BLaER1 treated with 17β-estradiol and CSF1 and Interleukin-3, amounts not matched to agents 10 nM and 100 nM (cell line): ENCODE measurements at regions not wholly inside any gene's neighbourhood (a gene's known extent, or its start where the extent isn't known, plus 50 kb on each side); places are given as distances from the start of the nearest gene placed in this dataset.
"Not testable (repeated sequence)": the region's sequence is repeated elsewhere in the genome, so short reads cannot be mapped to it uniquely, and the experiment has no call there.

ENCODE experiments used
- H3K27ac ChIP-seq, 11 experiments: shearing (Covaris generic); formaldehyde crosslinking; 2 replicates each; pipeline ENCODE4 v1.8.1; 2022
- H3K27me3 ChIP-seq, 11 experiments: shearing (Covaris generic); formaldehyde crosslinking; 2 replicates each; pipeline ENCODE4 v1.8.1; 2022
- H3K36me3 ChIP-seq, 11 experiments: shearing (Covaris generic); formaldehyde crosslinking; 2 replicates each; pipeline ENCODE4 v1.8.1; 2022
- H3K4me1 ChIP-seq, 10 experiments: shearing (Covaris generic); formaldehyde crosslinking; 2 replicates each; pipeline ENCODE4 v1.8.1; 2022
- H3K4me2 ChIP-seq, 11 experiments: shearing (Covaris generic); formaldehyde crosslinking; 2 replicates each; pipeline ENCODE4 v1.8.1; 2022
- H3K4me3 ChIP-seq, 10 experiments: shearing (Covaris generic); formaldehyde crosslinking; 2 replicates each; pipeline ENCODE4 v1.8.1; 2022
- H3K9ac ChIP-seq, 11 experiments: shearing (Covaris generic); formaldehyde crosslinking; 2 replicates each; pipeline ENCODE4 v1.8.1; 2022
- H3K9me3 ChIP-seq, 11 experiments: shearing (Covaris generic); formaldehyde crosslinking; replicated peaks in 1 of 11; 2 replicates each; pipeline ENCODE4 v1.8.1; 2022
- H4K20me1 ChIP-seq, 11 experiments: shearing (Covaris generic); formaldehyde crosslinking; 2 replicates each; pipeline ENCODE4 v1.8.1; 2022
- Cebpa-rat ChIP-seq, 11 experiments: shearing (Covaris generic); IDR thresholded peaks; 2 replicates each; pipeline ENCODE4 v1.8.1; 2022

DNA sequence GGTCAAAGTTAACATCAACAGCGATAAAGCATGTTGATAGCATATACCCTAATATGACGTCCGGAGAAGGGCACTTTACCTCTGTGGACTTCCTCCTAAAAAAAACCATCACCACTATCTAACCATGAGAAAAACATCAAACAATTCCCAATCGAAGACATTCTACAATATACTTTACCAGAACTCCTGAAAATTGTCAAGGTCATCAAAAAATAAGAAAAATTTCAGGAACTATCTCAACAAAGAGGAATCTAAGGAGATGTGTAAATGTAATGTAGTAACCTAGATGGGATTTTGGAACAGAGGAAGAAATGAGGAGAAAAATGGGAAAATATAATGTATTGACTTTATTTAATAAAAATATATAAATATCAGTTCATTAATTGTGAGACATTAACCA lies 1026.8 kb upstream of the MIR17HG start:
- Histone ChIP-seq H3K4me2 (no peak overlapping the region), H3K4me1 (no peaks in the 10 kb centered on the region), H3K27ac (no peak overlapping the region), H4K20me1 (no peaks in the 10 kb centered on the region), H3K36me3 (no peaks in the 10 kb centered on the region), H3K9ac (no peak overlapping the region), H3K9me3 (no peaks in the 10 kb centered on the region), H3K27me3 (no peaks in the 10 kb centered on the region), H3K4me3 (no peak overlapping the region)
- no peak for TF ChIP-seq Cebpa-rat (IDR thresholded peaks at IDR 0.05)

DNA sequence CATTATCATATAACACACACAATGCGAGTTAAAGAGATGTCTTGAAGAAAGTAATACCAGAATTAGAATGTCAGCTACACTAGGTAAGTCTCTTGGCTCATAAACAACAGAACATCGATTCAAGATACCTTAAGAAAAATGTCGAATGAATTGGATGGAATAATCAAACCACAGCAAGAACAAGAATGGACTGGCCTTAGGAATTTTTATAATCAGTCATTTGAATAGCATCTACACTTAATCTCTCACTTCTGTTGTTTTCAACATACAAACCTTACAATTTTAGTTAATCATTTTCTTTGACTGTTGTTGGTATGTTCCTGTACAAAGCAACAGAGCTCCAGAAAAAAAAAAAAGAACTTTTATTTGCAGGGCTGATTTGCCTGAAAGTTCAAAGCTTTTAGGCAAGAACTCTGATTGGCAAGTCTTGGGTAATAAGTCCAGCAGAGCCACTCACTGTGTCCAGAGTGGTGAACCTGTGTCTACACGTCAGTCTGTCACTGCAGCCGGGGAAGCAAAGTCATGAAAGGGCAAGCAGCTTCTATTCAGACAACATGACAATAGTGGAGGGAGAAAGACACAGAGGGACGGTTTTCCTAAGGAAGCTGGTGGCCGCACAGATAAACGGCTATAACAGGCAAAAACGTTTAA lies 1026.1 kb upstream of the MIR17HG start:
- Histone ChIP-seq H3K4me3 (no peak overlapping the region), H3K4me2 (no peak overlapping the region), H3K36me3 (no peaks in the 10 kb centered on the region), H3K9ac (no peak overlapping the region), H3K27me3 (no peaks in the 10 kb centered on the region), H4K20me1 (no peaks in the 10 kb centered on the region), H3K27ac (no peak overlapping the region), H3K4me1 (no peaks in the 10 kb centered on the region), H3K9me3 (no peaks in the 10 kb centered on the region)
- TF ChIP-seq Cebpa-rat (IDR thresholded peaks at IDR 0.05) = no peak

- no peak for TF ChIP-seq Cebpa-rat (IDR thresholded peaks at IDR 0.05)
- H3K4me1 ChIP-seq = no peaks in the 10 kb centered on the region
Observed at GRCh38 chr13:90329641-90330040, 1017.8 kb upstream of the MIR17HG start.

GRCh38 chr13:90331974-90332373 lies 1015.5 kb upstream of the MIR17HG start:
- Histone ChIP-seq H3K4me2 (no peak overlapping the region), H3K27ac (no peak overlapping the region), H3K9me3 (no peaks in the 10 kb centered on the region), H4K20me1 (no peaks in the 10 kb centered on the region), H3K4me3 (no peak overlapping the region), H3K4me1 (no peaks in the 10 kb centered on the region), H3K36me3 (no peaks in the 10 kb centered on the region), H3K9ac (no peak overlapping the region), H3K27me3 (no peaks in the 10 kb centered on the region)
- TF ChIP-seq Cebpa-rat (IDR thresholded peaks at IDR 0.05) = no peak

More at GRCh38 chr13:90329641-90330040, 1017.8 kb upstream of the MIR17HG start:
- H3K4me3 ChIP-seq = no peak overlapping the region
- H3K9ac ChIP-seq = no peak overlapping the region
- H3K9me3 ChIP-seq = no peaks in the 10 kb centered on the region
- no peak overlapping the region for H3K27ac ChIP-seq
- H3K27me3 ChIP-seq = no peaks in the 10 kb centered on the region
- H3K4me2 ChIP-seq = no peak overlapping the region
- H4K20me1 ChIP-seq = no peaks in the 10 kb centered on the region
- H3K36me3 ChIP-seq = no peaks in the 10 kb centered on the region

GRCh38 chr13:90336507-90336906 lies 1011.0 kb upstream of the MIR17HG start:
- Histone ChIP-seq H4K20me1 (no peaks in the 10 kb centered on the region), H3K4me1 (no peaks in the 10 kb centered on the region), H3K4me3 (no peak overlapping the region), H3K27ac (no peak overlapping the region), H3K36me3 (no peaks in the 10 kb centered on the region), H3K9me3 (peaks cover 0 to 8% (median 3%) of the 10 kb centered on the region in 11 experiments; a peak in 5 of 22 replicates), H3K9ac (no peak overlapping the region), H3K27me3 (no peaks in the 10 kb centered on the region), H3K4me2 (no peak overlapping the region)
- no peak for TF ChIP-seq Cebpa-rat (IDR thresholded peaks at IDR 0.05)

DNA sequence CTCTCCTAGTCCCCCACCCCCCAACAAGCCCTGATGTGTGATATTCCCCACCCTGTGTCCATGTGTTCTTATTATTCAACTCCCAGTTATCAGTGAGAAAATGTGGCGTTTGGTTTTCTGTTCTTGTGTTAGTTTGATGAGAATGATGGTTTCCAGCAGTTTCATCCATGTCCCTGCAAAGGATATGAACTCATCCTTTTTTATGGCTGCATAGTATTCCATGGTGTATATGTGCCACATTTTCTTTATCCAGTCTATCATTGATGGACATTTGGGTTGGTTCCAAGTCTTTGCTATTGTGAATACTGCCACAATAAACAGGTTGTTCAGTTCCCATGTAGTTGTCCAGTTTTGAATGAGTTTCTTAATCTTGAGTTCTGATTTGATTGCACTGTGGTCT lies 1006.1 kb upstream of the MIR17HG start:
- not testable (repeated sequence) for H4K20me1 ChIP-seq, H3K27me3 ChIP-seq, H3K4me2 ChIP-seq, H3K27ac ChIP-seq, H3K36me3 ChIP-seq, H3K9me3 ChIP-seq, H3K9ac ChIP-seq, H3K4me1 ChIP-seq, H3K4me3 ChIP-seq

- not testable (repeated sequence) for H3K36me3 ChIP-seq, H3K4me3 ChIP-seq, H3K27me3 ChIP-seq, H3K4me2 ChIP-seq, H3K4me1 ChIP-seq, H4K20me1 ChIP-seq, H3K9ac ChIP-seq, H3K27ac ChIP-seq
- peaks cover 10 to 18% (median 14%) of the 10 kb centered on the region in 11 experiments; a peak in 21 of 22 replicates for H3K9me3 ChIP-seq
Observed at GRCh38 chr13:90348477-90349136, 998.9 kb upstream of the MIR17HG start.

- no peak overlapping the region for H3K4me3 ChIP-seq
- no peaks in the 10 kb centered on the region for H4K20me1 ChIP-seq
- no peak overlapping the region for H3K9ac ChIP-seq
- no peaks in the 10 kb centered on the region for H3K36me3 ChIP-seq
- H3K27ac ChIP-seq = no peak overlapping the region
- no peaks in the 10 kb centered on the region for H3K4me1 ChIP-seq
- no peak overlapping the region for H3K4me2 ChIP-seq
- TF ChIP-seq Cebpa-rat (IDR thresholded peaks at IDR 0.05) = no peak
- peaks cover 10 to 17% (median 14%) of the 10 kb centered on the region in 11 experiments; a peak in 21 of 22 replicates for H3K9me3 ChIP-seq
- no peaks in the 10 kb centered on the region for H3K27me3 ChIP-seq
Observed at GRCh38 chr13:90352763-90353162, 994.7 kb upstream of the MIR17HG start.

DNA sequence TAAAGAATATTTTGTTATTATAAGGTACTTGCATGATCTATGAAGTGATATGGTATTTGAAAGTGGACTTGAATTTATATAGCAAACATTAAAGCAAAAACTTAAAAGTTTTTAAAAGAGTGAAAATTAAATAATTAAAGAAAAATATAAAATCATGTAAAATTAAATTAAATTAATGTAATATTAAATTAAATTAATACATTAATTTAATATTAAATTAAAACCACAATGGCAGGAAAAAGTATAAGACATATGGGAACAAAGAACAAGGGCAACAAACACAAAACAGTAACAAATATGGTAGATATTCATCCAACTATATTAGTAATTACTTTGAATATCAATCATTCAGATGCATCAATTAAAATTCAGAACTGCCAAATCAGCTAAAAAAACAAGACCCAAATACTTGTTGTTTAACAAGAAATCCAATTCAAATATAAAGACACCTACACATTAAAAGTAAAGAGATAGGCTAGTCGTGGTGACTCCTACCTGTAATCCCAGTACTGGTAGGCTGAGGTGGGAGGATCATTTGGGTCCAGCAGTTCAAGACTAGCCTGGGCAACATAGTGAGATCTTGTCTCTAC lies 992.2 kb upstream of the MIR17HG start:
- no peak for TF ChIP-seq Cebpa-rat (IDR thresholded peaks at IDR 0.05)
- Histone ChIP-seq H3K27ac (no peak overlapping the region), H3K36me3 (no peaks in the 10 kb centered on the region), H3K27me3 (no peaks in the 10 kb centered on the region), H3K4me2 (no peak overlapping the region), H3K4me1 (no peaks in the 10 kb centered on the region), H4K20me1 (no peaks in the 10 kb centered on the region), H3K9me3 (peaks cover 0 to 3% (median 0%) of the 10 kb centered on the region in 11 experiments; a peak in 1 of 22 replicates), H3K9ac (no peak overlapping the region), H3K4me3 (no peak overlapping the region)

GRCh38 chr13:90360785-90361184 lies 986.7 kb upstream of the MIR17HG start:
- Histone ChIP-seq H3K4me3 (no peak overlapping the region), H3K27ac (no peak overlapping the region), H3K27me3 (no peaks in the 10 kb centered on the region), H3K36me3 (no peaks in the 10 kb centered on the region), H3K9me3 (peaks cover 5 to 13% (median 7%) of the 10 kb centered on the region in 11 experiments; a peak in 17 of 22 replicates), H4K20me1 (no peaks in the 10 kb centered on the region), H3K4me1 (no peaks in the 10 kb centered on the region), H3K9ac (no peak overlapping the region), H3K4me2 (no peak overlapping the region)
- no peak for TF ChIP-seq Cebpa-rat (IDR thresholded peaks at IDR 0.05)
